ENCODE measurements at regions not wholly inside any gene's neighbourhood (a gene's known extent, or its start where the extent isn't known, plus 50 kb on each side); places are given as distances from the start of the nearest gene placed in this dataset.

GRCh38 chr6:122322824-122323223, 76.6 kb upstream of the HSF2 start:
- no peak for DNase-seq

DNA sequence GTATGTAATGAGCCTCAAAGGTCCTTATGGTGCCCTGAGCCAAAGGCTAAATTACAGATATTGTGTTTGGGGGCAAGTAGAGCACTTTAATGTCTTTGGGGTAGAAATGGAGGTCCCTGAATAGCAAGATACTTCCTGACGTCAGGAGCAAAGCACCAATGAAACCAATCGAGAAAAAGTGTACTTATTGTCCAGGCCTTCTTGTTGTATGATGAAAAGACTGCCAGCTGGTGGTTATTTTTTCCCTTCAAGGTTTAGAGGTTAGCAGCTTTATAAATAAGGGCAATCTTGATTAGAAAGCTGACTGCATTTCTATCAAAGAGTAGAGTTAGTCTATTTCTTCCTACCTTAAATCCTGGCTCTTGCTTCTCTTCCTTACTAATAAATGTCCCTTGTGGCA, 76.1 kb upstream of the HSF2 start:
- no peak for DNase-seq

DNA sequence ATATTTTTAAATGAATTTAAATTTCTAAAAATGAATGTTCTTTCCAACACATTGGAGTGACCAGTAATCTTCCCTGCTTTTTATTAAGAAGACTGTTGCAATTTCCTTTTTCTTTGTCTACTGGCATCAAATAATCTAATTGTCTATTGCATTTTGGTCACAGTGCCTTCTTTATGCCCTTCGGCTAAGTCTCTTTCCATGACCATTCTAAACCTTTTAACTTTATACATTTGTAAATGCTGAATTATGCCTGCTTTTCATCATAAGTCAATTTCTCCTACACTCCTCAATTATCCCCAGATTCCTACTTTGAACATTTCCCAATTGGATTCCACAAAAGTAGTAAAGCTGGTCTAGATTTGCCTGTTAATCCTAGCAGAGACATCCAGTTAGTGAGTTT, 69.1 kb upstream of the HSF2 start:
- DNase-seq = no peak

DNA sequence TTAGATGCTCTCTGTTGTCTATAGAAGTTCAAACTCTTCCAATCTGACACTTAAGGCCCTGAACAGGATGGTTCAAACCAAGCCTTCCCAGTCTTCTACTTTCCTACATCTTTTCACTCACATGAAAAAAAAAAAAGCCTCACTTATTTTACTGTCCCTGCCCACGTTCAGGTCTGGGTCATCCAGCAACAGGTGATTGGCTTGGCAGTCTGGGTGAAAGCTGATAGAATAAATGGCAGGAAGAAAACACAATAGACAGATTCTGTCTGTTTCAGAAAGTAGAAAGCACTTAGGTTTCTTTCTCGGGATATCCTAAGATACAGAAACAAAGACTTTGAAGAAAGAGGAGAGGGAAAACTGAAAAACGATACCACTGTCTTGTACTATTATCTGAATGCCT, 61.8 kb upstream of the HSF2 start:
- no peak for DNase-seq

DNA sequence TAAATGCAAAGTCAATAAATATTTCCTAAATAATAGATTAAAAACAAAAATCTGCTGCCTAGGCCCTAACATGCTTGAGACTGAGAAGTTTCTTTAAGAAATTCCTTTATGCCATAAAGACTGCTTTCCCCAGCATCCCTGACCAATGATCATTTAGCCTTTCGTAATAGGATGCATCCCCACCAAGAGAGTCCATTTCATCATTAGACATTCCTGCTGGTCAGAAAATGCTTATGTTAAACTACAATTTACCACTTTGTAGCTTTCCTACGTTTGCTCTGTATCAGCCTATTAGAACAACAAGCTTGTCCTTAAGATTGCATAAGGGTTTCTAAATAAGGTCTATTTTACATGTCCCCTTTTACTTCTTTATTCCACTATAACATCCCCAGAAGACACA, 59.8 kb upstream of the HSF2 start:
- DNase-seq = no peak

DNA sequence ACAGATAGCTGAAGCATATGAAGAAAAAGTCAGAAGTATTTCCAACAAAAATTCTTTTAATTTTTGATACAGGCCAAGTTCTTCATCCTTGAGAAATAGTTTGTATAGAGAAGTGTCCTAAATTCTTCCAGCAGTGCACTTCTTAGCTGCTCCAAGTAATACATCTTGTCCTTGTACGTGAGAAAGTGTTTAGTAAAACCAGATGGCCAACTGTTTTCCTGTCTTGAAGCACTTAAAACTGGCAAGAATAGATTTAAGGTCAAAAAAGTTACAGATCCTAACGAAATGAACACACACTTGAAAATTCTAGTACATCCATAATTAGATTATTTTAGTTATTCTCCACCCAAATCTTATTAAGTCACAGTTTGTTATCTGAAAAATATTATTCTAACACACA, 52.2 kb upstream of the HSF2 start:
- no peak for DNase-seq

- DNase-seq = no peak
Measured at GRCh38 chr6:122347751-122348150, 51.7 kb upstream of the HSF2 start.

Data from activated CD4-positive, alpha-beta T cell treated with anti-CD3 and anti-CD28 coated beads, Interleukin-2, Interleukin-6, amounts not matched to agents 100 ng/mL and 50 ng/mL, durations not matched to agents 16 hours and 8 hours (primary cell).